Panc1 (cell line): ENCODE measurements at regions not wholly inside any gene's neighbourhood (a gene's known extent, or its start where the extent isn't known, plus 50 kb on each side); places are given as distances from the start of the nearest gene placed in this dataset.

Source experiments
- CTCF ChIP-seq: fragments of 450-650 bp; IDR thresholded peaks from 2 replicates; pipeline ENCODE4 v1.5.1; 2017; ENCODE audit warnings: mild to moderate bottlenecking
- REST ChIP-seq, 2 experiments: IDR thresholded peaks; 2 replicates each; pipeline ENCODE4 v1.6.1; 2011 to 2012; ENCODE audit warnings: low read depth in 2 of 2, control low read depth in 1 of 2, low read length in 1 of 2, mild to moderate bottlenecking in 1 of 2, moderate library complexity in 1 of 2; ENCODE audit not compliant: insufficient read depth in 1 of 2
- SIN3A ChIP-seq: IDR thresholded peaks from 2 replicates; pipeline ENCODE4 v1.6.1; 2012; ENCODE audit warnings: low read depth, mild to moderate bottlenecking, low read length, moderate library complexity, borderline replicate concordance; ENCODE audit not compliant: insufficient read depth
- TCF7L2 ChIP-seq: IDR thresholded peaks from 2 replicates; pipeline ENCODE4 v1.6.1; 2011; ENCODE audit warnings: mild to moderate bottlenecking, low read depth, low read length, inconsistent platforms

DNA sequence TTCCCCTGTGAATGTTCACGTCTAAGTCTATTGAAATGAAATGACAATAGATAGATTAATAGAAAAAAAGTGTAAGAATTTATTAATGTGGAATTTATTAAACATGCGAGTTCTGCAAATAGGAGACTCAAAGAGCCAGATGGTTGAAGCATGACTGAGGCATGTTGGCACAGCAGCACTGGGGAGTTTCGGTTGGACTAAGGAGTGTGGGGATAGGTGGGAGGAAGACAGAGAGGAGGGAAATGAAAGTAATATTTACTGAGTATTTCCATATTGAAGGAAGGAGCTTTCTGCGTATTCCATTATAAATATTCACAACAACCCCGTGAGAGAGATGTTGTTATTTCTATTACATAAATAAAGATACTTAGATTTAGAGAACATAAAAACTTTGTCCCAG lies 79.5 kb upstream of the ZNF644 start:
- no peak for TF ChIP-seq CTCF
- TF ChIP-seq TCF7L2: no peak
- no peak for TF ChIP-seq SIN3A
- TF ChIP-seq REST (IDR thresholded peaks at IDR 0.05; ENCODE audit: insufficient read depth in 1 of 2, low read depth in 2 of 2, low read length in 1 of 2): no peak
